ENCODE measurements at regions not wholly inside any gene's neighbourhood (a gene's known extent, or its start where the extent isn't known, plus 50 kb on each side); places are given as distances from the start of the nearest gene placed in this dataset.

DNA sequence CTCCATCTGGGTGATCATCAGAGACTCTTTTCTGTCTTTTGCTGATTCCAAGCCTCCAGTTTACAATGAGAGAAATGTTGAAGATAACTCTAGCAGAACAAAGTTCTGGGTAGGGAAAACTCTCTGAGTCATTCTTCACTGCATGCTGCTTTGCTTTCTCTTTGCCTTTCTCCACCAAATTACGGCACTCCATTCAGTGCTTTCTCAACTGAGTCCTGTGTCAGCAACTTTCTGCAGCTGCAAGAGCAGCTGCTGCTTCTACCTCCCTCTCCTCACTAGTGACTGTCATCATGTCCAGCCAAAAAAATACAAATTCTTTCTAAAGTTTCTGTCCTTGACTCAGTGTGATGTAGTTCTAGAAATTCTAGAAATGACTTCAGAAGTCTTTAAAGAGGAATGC is 953.8 kb downstream of the IGSF11 start:
- TF ChIP-seq CTCF (IDR thresholded peaks at IDR 0.05) (no peak), POLR2A (IDR thresholded peaks at IDR 0.05) (no peak)

Measured in thyroid gland (tissue), 4 donors.